Common myeloid progenitor, CD34-positive (primary cell): ENCODE measurements at regions not wholly inside any gene's neighbourhood (a gene's known extent, or its start where the extent isn't known, plus 50 kb on each side); places are given as distances from the start of the nearest gene placed in this dataset.
A peak's percentile ranks its signal among the peaks of the same experiment; 100 is the strongest.

ENCODE experiments used
- CTCF ChIA-PET: fragments of 350-600 bp; sonication (Branson Sonifier 250); formaldehyde crosslinking; loops from one replicate; lab custom pipeline; 2021; ENCODE audit warnings: antibody characterized with exemption; lab: Charles Lee
- POLR2A ChIA-PET: fragments of 350-600 bp; sonication (Branson Sonifier 250); formaldehyde crosslinking; loops from one replicate; lab custom pipeline; 2021; ENCODE audit warnings: antibody characterized with exemption; lab: Charles Lee
- DNase-seq, 3 donors: peaks; one replicate each; pipeline versions ENCODE4 v3.0.0 to v3.0.0-alpha.2; 2013
- H3K27ac ChIP-seq, 2 experiments: 1 replicate in 1 of 2; 2 replicates in 1 of 2; pipeline ENCODE4 v1.7.0; 2013; ENCODE audit warnings: inconsistent platforms in 2 of 2, low read length in 2 of 2, mild to moderate bottlenecking in 2 of 2, low read depth in 1 of 2, moderate library complexity in 1 of 2; ENCODE audit not compliant: severe bottlenecking in 2 of 2, insufficient read depth in 1 of 2, poor library complexity in 1 of 2
- H3K27me3 ChIP-seq, 5 experiments: replicated peaks in 2 of 5; 1 replicate in 3 of 5; 2 replicates in 2 of 5; pipeline versions ENCODE4 v1.6.1 to v1.7.0; 2013; ENCODE audit warnings: low read length in 4 of 5, mild to moderate bottlenecking in 2 of 5, moderate library complexity in 2 of 5, inconsistent platforms in 1 of 5; ENCODE audit not compliant: insufficient read depth in 5 of 5, control insufficient read depth in 4 of 5
- H3K36me3 ChIP-seq, 4 experiments: 1 replicate in 2 of 4; 2 replicates in 2 of 4; pipeline versions ENCODE4 v1.6.1 to v1.7.0; 2013; ENCODE audit warnings: low read length in 3 of 4, control low read depth in 1 of 4, mild to moderate bottlenecking in 1 of 4; ENCODE audit not compliant: control insufficient read depth in 4 of 4, insufficient read depth in 4 of 4
- H3K4me1 ChIP-seq, 4 experiments: 1 replicate in 3 of 4; 2 replicates in 1 of 4; pipeline versions ENCODE4 v1.6.1 to v1.7.1; 2013; ENCODE audit warnings: low read length in 3 of 4, mild to moderate bottlenecking in 3 of 4, control low read depth in 1 of 4, inconsistent platforms in 1 of 4, moderate library complexity in 1 of 4; ENCODE audit not compliant: control insufficient read depth in 4 of 4, insufficient read depth in 4 of 4; ENCODE audit errors: control extremely low read depth in 1 of 4
- H3K4me3 ChIP-seq, 7 experiments: 1 replicate in 4 of 7; 2 replicates in 3 of 7; pipeline versions ENCODE4 v1.5.1 to v1.7.0; 2013; ENCODE audit warnings: mild to moderate bottlenecking in 7 of 7, low read length in 6 of 7, moderate library complexity in 6 of 7, inconsistent platforms in 2 of 7, low read depth in 2 of 7, control low read depth in 1 of 7; ENCODE audit not compliant: insufficient read depth in 4 of 7, control insufficient read depth in 1 of 7; ENCODE audit errors: extremely low read depth in 1 of 7
- H3K9me3 ChIP-seq, 5 experiments: 1 replicate in 4 of 5; 2 replicates in 1 of 5; pipeline versions ENCODE4 v1.6.1 to v1.7.1; 2013; ENCODE audit warnings: low read length in 4 of 5, mild to moderate bottlenecking in 2 of 5, inconsistent platforms in 1 of 5, low read depth in 1 of 5, moderate library complexity in 1 of 5; ENCODE audit not compliant: control insufficient read depth in 4 of 5, insufficient read depth in 2 of 5; ENCODE audit errors: control extremely low read depth in 1 of 5
- WGBS: methylation state at CpG from one replicate; pipeline ENCODE4 v1.1.5; 2013; ENCODE audit not compliant: insufficient coverage; 5-methylcytosine and 5-hydroxymethylcytosine counted together

DNA sequence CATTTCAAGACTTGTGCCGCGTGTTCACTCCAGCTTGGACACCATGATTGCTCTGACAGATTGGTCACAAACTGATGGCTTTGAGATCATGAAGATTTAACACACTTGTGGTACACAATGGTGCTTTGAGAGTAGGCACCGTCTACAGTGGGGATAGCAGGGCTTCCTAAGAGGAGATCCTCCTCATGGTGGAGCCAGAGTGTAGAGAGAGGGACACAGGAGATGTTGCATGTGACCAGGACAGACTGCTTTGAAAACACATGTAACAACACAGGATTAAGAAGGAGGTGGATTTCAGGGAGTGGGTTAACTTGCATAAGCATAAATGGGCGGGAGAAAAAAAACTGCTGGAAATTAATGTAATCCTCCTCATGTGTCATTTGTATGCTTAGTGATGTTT is 95.7 kb upstream of the LINC00305 start:
- H3K27ac ChIP-seq: no peak overlapping the region
- ChIA-PET CTCF (interaction anchor here (0.7 to 4.8 kb wide), 12 partner anchors 9 to 204 kb away, joined by 3 to 45 read pairs (median 4); no protein-coding TSS in a partner anchor), POLR2A (no interaction called here)
- DNase-seq: peak; percentile 50 to 73 (median 70)
- H3K4me3 ChIP-seq: no peak overlapping the region
- H3K27me3 ChIP-seq: no peaks in the 10 kb centered on the region
- no peaks in the 10 kb centered on the region for H3K9me3 ChIP-seq
- WGBS: 73% methylated on average over 4 of the region's 4 CpGs
- no peaks in the 10 kb centered on the region for H3K36me3 ChIP-seq
- no peaks in the 10 kb centered on the region for H3K4me1 ChIP-seq

DNA sequence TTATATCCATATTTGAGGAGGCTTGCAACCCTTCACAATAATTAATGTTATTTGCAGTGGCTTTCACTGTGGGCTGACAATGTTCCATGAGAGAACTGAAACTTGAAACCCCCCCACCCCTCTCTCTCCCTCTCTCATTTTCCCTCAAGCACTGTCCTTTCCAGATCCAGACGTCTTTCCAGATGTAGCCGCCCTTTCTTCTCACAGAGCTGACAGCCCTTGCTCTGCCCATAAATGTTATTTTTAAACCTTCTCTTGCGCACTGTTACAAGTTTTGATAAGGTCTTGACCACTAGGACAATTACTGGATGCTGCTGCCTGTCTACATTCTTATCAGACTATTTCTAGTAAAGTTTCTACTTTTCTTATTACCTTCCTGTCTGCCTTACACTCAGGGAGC is 91.4 kb upstream of the LINC00305 start:
- Histone ChIP-seq H3K36me3 (no peaks in the 10 kb centered on the region), H3K27me3 (no peaks in the 10 kb centered on the region), H3K4me3 (no peak overlapping the region), H3K9me3 (no peaks in the 10 kb centered on the region), H3K27ac (no peak overlapping the region), H3K4me1 (no peaks in the 10 kb centered on the region)
- CTCF ChIA-PET: no interaction called here
- no peak for DNase-seq
- 98% methylated on average over 3 of the region's 3 CpGs for WGBS
- POLR2A ChIA-PET: no interaction called here

- Histone ChIP-seq H3K27ac (no peak overlapping the region), H3K36me3 (no peaks in the 10 kb centered on the region), H3K9me3 (no peaks in the 10 kb centered on the region), H3K27me3 (no peaks in the 10 kb centered on the region), H3K4me1 (no peaks in the 10 kb centered on the region), H3K4me3 (no peak overlapping the region)
- POLR2A ChIA-PET: no interaction called here
- DNase-seq: no peak
- CTCF ChIA-PET: no interaction called here
- WGBS: no CpG with 5 or more reads among the region's 2 CpGs
Observed at GRCh38 chr18:64238076-64238475, 89.2 kb upstream of the LINC00305 start.

DNA sequence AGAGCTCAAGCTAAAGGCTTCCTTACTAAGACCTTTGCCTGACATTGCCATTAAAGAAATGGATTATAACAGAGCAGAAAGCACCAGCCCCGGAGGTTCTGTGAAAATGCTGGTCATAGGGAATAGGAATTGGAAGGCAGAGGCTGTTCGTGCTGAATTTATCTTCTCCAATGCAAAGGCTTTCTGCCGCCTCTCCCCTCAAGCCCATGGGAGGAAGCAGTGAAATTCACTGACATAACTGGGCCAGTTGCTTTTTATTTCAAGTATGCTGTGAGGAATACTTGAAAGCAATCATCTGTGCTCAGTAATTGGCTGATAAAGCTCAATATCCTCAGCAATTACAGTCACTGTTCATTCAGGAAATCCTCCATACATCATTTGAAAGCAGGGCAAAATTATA is 85.4 kb upstream of the LINC00305 start:
- Histone ChIP-seq H3K4me1 (no peaks in the 10 kb centered on the region), H3K36me3 (no peaks in the 10 kb centered on the region), H3K27ac (no peak overlapping the region), H3K9me3 (peaks cover 0 to 3% (median 0%) of the 10 kb centered on the region in 5 experiments), H3K27me3 (no peaks in the 10 kb centered on the region), H3K4me3 (no peak overlapping the region)
- POLR2A ChIA-PET: no interaction called here
- WGBS: 100% methylated on average over 1 of the region's 3 CpGs
- DNase-seq: no peak
- CTCF ChIA-PET: interaction anchor here (0.9 to 1.1 kb wide), 2 partner anchors 10 to 19 kb away, joined by 3 read pairs; no protein-coding TSS in a partner anchor

- Histone ChIP-seq H3K27me3 (no peaks in the 10 kb centered on the region), H3K4me1 (no peaks in the 10 kb centered on the region), H3K9me3 (peaks cover 0 to 3% (median 0%) of the 10 kb centered on the region in 5 experiments), H3K36me3 (no peaks in the 10 kb centered on the region), H3K27ac (no peak overlapping the region), H3K4me3 (no peak overlapping the region)
- DNase-seq: no peak
- WGBS: no CpG with 5 or more reads among the region's 1 CpG
- ChIA-PET POLR2A (no interaction called here), CTCF (interaction anchor here (0.9 to 1.1 kb wide), 2 partner anchors 10 to 20 kb away, joined by 3 read pairs; no protein-coding TSS in a partner anchor)
Observed at GRCh38 chr18:64233851-64234250, 85.0 kb upstream of the LINC00305 start.

GRCh38 chr18:64220941-64221340 is 72.1 kb upstream of the LINC00305 start:
- POLR2A ChIA-PET: no interaction called here
- DNase-seq: no peak
- Histone ChIP-seq H3K36me3 (no peaks in the 10 kb centered on the region), H3K27me3 (no peaks in the 10 kb centered on the region), H3K4me1 (no peaks in the 10 kb centered on the region), H3K9me3 (no peaks in the 10 kb centered on the region), H3K27ac (no peak overlapping the region), H3K4me3 (no peak overlapping the region)
- CTCF ChIA-PET: interaction anchor here (0.6 kb wide), 1 partner anchor 12 kb away, joined by 3 read pairs; no protein-coding TSS in a partner anchor
- WGBS: 100% methylated on average over 2 of the region's 2 CpGs

- Histone ChIP-seq H3K4me3 (no peak overlapping the region), H3K27me3 (no peaks in the 10 kb centered on the region), H3K27ac (no peak overlapping the region), H3K9me3 (no peaks in the 10 kb centered on the region), H3K4me1 (no peaks in the 10 kb centered on the region), H3K36me3 (no peaks in the 10 kb centered on the region)
- whole genome bisulfite sequencing: 100% methylated on average over 3 of the region's 4 CpGs
- CTCF ChIA-PET: no interaction called here
- DNase-seq: no peak
- POLR2A ChIA-PET: no interaction called here
Observed at GRCh38 chr18:64219517-64219916, 70.6 kb upstream of the LINC00305 start.
